Endothelial cell of hepatic sinusoid (primary cell): ENCODE measurements at regions not wholly inside any gene's neighbourhood (a gene's known extent, or its start where the extent isn't known, plus 50 kb on each side); places are given as distances from the start of the nearest gene placed in this dataset.

Experiments used
- in situ Hi-C: cut with HindIII; loops from 2 replicates; pipeline ENCODE4 v1.10.0; 2017; ENCODE audit warnings: low sequenced_read_pairs

DNA sequence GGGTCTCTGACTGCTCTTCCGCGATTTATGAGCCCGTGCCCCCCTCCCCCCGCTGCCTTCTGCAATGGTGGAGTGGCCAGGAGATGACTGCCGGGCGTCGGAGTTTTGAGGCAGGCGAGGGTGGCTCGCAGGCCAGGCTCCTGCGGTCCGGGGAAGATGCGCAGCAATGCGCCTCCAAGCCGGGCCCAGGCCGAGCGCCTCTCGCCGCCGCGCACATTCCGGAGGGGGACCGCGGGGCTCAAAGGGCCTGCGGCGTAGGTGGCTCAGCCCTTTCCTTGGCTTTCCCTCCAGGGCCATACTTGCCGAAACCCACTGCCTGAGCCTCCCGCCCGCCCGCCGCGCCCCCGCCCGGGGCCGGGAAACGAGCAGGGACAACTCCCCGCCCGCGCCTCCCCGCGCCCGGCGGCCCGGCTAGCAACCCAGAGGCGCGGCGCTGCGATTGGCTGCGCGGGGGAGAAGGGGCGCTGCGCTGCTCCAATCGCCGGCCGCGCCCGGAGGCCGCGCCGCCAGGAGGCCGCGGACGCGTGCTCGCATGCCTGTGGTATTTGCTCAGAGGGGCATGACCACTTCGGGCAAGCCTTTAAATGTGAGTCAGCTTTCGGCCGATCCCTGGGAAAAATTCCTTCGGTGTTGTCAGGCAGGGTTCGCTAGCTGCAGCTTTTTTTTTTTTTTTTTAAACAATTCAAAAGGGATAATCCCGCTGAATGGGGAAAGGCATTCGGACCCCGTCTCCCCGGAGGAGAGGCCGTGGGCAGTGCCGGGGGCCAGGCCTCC, 157.9 kb upstream of the PARP11 start:
- in situ Hi-C loops = no loop called here

DNA sequence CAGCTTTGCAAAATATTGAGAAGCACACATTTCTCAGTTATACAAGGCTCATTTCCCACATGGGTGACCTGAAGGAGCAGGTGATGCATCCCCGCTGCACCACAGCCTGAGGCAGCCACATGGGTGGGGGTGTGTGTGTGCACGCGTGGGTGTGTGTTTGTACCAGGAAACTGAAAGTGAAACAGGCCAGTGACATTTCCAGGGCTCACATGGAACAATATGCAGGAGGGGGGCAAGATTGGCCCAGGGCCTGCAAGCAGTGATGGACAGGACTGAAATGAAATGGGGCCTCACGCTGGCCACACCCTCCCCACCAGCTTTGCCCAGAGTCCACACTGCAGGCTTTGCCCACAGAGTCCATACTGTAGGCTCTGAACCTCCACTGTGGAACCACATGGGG, 154.2 kb upstream of the PARP11 start:
- in situ Hi-C loops = loop anchor here (10.0 kb wide), 1 partner anchor 247 kb away; the partner anchor contains the start of gene CCND2

DNA sequence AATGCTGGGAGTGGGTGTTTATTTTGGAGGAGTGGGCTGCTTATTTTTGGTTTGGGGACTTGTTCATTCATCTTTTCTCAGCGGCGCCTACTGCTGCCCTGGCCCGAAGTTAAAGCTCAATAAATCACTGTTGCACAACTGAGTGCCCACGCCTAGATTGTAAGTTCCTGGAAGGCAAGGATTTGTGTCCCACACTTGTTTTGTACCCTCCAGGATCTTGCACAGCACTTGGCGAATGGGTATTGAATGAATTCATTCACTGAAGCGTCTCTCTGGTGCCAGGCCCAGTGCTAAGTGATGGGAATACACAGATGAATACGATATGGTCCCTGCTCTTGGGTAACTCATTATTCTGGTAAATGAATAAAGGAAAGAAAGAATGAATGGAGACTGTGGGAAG, 153.3 kb upstream of the PARP11 start:
- in situ Hi-C loops = loop anchor here (10.0 kb wide), 1 partner anchor 248 kb away; the partner anchor contains the start of gene CCND2

DNA sequence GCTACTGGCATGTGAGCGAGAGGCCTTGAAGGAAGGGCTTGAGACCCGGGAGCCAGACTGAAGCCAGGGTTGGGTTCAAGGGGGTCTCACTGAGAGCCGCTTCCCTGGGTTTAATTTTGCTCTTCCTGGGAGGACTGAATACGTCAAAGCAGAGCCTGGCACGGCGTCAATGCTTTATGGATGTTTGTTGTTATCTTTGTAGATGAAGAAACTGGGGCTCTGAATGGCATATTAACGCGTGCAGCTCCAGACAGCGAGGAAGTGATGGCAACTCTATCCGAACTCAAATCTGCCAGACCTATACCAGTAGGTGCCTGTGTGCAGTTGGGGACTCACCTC, 152.8 kb upstream of the PARP11 start:
- in situ Hi-C loops = loop anchor here (10.0 kb wide), 1 partner anchor 249 kb away; the partner anchor contains the start of gene CCND2

DNA sequence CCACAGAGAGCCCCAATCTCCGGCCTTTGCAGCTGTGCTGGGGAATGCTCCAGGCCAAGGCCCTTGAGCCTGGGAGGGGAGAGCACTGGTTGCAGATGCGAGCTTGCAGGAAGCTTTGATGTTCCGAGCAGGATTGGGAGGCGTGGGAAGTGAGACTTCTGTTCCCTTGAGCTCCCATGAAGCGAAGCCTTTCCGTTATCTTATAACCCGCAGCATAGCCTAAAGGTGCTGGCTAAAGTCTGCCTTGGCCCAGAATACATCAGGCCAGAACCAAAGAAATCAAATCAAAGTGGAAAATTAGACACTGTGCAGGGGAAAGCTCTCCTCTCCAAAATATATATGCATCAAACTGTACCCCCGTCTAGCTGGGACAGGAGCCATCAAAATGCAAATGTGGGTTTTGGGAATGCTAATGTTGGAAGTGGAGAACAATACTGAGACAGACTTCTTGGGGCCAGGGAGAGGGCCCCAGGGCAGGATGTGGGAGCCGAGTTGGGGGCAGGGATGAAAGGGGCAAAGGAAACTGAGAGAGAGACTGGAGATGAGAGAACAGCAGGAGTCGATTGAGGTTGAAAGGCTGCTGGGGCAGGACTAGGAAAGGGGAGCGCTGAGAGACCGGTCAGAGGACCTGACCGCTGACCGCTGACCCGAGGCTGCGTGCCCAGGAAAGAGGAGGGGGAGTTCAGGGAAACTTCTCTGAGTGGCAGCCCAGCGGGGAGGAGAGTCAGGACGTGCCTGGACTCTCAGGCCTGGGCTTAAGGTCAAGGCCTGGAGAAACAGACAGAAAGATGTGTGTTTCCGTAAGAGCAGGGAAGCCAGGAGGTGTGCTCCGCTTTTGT, 152.2 kb upstream of the PARP11 start:
- in situ Hi-C loops = loop anchor here (10.0 kb wide), 1 partner anchor 249 kb away; the partner anchor contains the start of gene CCND2

DNA sequence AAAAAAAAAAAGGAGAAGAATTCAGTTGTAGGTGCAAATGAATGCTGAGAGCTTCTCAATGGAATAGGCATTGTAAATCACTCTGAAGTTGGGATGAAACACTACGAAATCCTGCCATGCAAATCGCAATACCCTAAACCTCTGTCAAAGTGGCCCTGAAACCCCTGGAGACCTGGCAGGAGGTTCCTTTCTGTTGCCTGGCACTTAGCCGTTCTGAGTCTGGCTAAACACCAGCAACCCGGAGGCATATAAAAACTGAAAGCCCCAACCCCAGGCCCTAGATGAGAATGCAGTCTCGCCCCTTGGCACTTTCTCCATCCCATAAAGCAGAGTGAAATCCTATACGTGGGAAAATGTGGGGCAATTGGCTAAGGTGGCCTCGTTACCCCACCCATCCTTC, 151.5 kb upstream of the PARP11 start:
- in situ Hi-C loops = loop anchor here (10.0 kb wide), 1 partner anchor 250 kb away; the partner anchor contains the start of gene CCND2

DNA sequence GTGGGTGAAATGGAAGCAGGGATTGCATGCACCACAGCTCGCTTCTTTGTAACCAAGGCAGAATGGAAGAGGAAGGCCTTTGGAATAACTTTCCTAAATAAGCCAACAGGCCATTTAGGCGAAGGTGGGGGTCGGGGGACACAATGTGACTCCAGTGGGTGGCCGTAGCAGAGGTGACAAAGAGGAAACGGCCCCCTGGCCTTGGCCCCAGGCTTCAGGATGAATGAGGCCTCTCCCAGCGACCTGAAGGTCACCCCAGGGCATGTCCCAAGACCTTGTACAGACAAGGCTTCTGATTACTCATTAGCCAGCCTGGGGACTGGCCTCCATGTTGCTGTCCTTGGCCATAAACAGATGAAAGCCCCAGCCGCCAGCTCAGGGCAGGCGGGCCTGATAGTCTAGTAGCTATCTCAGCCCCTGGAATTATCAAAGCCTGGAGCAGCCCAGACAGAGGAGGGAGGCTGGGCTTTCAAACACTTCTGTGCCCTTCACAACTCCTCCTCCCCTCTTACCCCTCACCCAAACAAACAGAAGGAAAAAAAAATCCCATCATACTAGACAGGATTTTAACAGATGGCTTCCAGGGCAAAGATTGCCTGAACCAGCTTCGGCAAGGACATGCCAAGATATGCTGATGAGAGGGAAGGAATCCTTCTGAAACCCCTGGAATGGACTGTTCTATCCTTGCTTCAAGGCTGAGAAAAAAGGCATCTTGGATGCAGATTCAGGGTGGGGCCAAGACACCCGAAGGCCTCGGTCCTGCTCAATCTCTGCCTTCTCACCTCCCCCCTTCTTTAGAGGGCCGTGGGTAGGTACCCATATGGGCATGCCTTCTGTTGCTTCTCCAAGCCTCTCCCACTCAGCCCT, 142.3 kb upstream of the PARP11 start:
- in situ Hi-C loops = no loop called here

DNA sequence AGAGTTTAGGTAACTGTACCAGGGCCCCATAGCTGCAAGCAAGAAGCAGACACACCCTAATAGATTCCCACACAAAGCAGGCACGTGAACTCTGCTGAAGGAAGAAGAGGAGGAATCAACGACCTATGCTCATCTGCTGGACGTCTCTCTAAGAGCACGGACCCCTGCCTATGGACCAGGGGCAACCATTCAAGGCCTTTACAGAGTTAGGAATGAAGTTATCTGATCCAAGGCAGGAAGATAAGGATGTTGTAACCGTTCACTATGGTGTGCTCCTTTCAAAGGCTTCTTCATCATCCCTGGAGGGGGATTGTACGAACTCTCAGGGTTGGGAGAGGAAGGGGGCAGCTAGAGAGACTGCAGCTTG, 141.6 kb upstream of the PARP11 start:
- in situ Hi-C loops = no loop called here

DNA sequence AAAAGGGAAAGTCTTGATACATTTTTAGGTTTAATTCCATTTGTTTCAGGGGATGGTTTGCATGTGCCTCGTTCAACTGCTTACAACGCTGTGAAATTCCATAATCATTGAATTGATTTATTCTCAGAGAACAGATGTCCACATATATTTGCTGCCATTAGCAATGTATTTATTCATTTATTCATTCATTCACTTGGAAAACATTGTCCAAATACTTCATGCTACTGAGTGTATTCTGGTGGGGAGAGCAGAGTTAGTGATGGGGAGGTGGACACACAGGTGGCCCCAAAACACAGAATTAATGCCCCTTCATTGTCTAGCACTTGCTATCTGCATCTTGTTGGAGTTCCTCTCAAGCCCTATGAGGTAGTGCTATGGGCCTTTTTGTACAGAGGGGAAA, 141.2 kb upstream of the PARP11 start:
- in situ Hi-C loops = no loop called here

DNA sequence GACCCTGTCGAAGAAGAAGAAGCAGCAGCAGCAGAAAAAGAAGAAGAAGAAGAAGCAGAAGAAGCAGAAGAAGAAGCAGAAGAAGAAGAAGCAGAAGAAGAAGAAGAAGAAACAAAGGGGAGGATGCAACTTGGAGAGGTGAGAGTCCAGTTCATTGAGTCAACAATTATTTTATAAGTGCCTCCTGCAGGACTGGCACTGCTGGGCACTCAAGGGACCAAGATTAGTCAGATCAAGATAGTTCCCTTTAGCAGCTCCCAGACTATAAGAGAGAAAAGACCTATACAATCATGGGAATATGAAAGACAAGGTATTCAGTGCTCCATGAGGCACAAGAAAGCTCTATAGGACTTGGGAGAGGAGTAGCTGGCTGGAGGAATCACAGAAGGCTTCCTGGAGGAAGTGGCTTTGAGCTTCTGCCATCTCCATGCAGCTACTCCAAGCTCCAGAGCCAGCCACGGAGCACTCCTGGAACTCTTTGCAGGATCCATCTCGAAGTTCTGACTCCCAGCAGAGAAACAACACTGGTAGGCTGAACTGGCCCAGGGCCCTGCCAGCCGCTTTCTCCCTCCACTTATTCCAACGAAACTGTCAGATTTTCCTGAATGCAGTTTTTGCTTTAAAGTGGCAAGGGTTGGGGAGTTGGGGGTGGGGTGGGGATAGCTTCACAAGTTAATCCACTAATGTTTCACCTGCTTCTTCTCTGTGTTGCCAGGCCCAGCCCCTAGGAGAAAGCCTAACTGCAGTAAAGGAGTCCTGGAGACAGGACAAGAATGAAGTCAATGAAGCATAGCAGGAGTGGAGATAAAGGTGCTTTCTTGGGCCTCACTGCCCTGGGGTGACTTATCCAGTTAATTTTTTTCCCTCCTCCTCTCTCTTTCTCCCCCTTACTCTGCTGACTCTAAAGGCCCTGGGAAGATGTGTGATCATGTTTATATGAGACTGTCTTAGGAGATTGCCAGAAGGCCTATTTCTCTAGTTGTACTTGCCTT, 140.1 kb upstream of the PARP11 start:
- in situ Hi-C loops = no loop called here

DNA sequence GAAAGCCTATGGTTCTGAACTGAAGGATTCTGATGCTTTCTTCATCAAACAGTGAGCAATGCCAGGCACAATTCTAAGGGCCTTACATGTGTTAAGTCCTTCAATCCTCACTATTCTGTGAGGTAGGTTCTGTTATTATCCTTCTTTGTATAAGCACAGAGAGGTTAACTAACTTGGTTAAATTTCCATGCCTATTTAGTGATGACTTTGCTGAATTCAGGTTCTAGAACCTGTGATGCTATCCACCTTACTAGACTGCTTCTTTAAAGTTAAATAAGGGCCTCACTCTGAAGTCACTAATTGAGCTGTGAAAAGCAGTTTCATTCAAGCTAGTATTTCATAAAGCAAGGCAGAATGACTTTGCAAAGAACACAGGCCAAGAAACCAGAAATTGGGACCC, 138.9 kb upstream of the PARP11 start:
- in situ Hi-C loops = no loop called here

DNA sequence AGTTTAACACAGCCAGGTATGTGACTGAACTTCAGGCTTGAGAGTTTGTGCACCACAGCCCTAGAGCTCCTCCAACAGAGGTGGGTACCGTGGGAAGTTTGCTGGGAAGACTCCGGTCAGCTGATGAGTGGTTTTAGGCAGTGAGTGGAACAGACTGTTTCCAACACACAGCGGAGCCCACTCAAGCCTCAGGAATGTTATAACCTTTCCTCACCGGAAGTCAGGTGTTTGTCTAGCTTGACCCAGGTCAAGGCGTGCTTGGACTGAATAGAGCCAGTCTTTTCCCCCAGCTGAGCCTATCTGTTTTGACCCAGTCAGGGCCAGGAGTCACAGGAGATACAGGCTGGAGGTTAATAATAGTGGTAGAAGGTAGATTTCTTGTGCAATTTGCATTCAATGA, 138.4 kb upstream of the PARP11 start:
- in situ Hi-C loops = no loop called here

DNA sequence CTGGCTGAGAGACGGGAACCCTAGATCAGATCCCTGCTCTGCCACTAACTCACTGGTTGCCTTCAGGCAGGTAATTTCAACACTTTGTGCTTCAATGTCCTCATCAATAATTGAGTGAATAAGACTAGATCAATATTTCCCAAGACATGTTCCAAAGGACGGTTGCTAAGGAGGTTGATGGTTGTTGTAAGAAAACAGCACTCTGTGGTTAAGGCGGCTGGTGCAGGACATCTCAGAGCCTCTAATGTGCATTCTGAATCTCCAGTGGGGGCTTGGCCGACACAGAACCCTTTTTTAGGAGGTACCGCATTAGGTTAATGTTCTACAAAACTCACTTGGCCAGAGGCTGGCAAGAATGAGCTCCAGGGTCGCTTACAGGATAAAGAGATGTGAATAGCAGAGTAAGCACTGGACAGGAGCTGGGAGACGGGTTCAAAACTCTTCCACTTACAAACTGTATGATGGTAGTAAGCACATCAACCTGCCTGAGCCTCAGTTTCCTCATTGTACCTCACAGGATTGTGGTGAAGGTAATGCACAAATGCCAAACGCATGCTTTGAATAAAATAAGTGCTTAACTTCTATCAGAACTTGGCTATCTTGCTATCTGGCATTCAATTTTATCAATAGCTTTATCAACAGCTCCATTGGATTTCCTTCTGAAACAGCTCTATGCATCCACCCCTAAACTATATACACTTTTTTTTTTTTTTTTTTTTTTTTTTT, 136.9 kb upstream of the PARP11 start:
- in situ Hi-C loops = no loop called here

DNA sequence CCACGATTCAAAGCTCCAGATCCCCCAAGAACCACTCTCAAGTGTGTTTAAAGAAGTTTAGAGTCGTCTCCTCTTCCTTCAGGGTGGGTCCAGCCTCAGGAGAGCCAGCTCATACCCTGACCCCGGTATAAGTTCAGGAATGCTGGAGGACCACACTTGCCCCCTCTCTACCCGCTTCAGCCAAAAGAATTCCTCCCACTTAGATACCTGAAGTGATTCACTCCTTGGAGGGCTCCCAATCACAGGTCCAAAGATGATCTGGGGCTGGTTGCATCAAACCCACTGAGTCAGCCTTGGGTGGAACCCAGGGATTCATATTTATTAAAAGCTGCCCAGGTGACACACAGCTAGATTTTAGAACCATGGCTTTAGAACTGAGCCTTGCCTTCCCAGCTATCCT, 133.5 kb upstream of the PARP11 start:
- in situ Hi-C loops = no loop called here

DNA sequence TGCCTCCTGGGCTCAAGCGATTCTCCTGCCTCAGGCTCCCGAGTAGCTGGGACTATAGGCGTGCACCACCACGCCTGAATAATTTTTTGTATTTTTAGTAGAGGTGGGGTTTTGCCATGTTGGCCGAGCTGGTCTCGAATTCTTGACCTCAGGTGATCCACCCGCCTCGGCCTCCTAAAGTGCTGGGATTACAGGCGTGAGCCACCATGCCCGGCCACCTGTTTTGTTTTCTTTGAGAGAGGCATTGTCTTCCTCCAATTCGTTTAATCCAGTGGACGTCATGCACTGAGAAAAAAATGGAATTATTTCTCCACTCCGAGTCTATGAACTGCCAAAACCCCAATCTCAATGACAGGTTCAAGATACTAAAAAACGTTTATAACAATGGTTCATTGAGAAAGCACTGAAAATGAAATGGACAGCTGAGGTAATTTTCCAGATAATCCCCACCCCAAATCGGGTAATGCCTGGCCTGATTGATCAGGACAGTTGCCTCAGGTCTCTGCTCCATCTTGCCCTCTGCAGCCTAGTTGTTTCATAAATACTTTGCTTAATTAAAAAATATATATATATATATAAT, 132.7 kb upstream of the PARP11 start:
- in situ Hi-C loops = no loop called here

DNA sequence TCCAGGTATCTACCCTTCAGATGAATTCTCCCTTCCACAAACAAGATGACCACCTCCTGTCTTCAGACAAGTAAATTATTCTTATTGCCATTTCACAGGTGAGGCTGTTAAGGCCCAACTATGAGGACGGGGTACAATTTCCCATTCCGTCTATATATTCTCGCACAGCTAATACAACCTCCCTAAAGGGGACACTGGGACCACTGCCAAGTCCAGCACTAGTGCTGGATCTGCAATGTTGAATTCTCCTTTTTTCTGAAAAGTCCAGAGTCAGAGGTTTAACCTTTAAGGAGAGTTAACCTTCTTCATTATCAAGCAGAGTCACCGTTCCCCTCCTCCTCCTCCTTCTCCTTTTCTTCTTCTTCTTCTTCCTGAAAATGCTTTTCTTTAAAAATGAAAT, 130.4 kb upstream of the PARP11 start:
- in situ Hi-C loops = no loop called here

DNA sequence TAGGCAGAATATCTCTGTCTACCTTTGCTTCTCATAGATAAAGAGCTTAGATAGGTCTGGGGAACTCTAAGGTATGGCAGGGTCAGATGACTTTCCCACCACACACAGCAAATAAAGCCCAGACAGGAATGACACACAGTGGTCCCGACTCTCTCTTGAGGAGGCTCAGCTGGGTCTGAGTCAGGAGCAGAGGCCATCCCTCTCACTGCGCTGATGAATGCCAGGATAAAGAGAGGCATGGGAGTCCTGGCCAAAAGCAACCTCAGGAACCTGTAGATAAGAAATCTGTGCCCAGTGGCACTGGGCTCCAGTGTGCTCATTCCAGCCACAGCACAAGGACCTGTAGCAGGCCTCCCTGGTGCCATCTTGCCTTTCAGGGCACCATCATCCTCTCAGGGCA, 129.4 kb upstream of the PARP11 start:
- in situ Hi-C loops = no loop called here

DNA sequence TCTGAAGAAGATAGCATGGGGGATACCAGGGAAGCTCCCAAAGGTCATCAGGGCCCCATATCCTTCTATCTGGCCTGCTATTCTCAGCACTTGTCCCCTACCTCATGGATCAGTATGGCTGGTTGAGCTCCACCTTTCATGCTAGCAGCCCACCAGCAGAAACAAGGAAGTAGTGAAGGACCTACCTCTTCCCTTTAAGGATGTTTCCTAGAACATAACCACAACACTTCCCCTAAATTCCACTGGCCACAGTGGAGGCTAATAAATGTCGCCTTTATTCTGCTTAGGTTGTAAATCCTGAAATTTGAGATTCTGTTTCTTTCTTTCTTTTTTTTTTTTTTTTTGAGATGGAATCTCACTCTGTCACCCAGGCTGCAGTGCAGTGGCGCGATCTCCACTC, 128.6 kb upstream of the PARP11 start:
- in situ Hi-C loops = no loop called here

DNA sequence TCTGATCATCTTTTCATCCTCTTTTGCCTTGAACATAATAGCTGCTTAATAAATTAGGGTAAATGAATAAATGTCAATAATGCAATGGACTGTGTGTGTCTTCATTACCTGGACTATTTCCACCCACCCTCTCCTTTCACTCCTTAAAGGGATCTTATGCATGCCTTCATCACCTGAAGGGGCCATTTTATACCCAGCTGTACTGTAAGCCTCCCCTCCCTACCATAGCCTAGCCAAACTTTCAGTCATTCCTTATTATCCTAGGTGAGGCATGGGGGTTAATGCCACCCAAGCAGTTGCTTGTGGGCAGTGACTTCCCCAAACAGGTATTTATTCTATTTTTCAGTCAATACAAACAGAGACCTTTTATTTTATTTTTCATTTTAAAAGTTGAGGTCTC, 127.8 kb upstream of the PARP11 start:
- in situ Hi-C loops = no loop called here
